ENCODE measurements at regions not wholly inside any gene's neighbourhood (a gene's known extent, or its start where the extent isn't known, plus 50 kb on each side); places are given as distances from the start of the nearest gene placed in this dataset.
"Not testable (repeated sequence)": the region's sequence is repeated elsewhere in the genome, so short reads cannot be mapped to it uniquely, and the experiment has no call there.

GRCh38 chrX:42290608-42291007 lies 367.3 kb upstream of the CASK start:
- no peak for DNase-seq (ENCODE audit: low read depth)
- TF ChIP-seq CTCF (IDR thresholded peaks at IDR 0.05; ENCODE audit: control insufficient read depth, insufficient read depth, low read depth, low read length, missing control alignments), result peak; percentile 34
- no peak overlapping the region for H3K4me3 ChIP-seq (ENCODE audit: control insufficient read depth, low read depth, low read length)

- no peak for TF ChIP-seq CTCF (IDR thresholded peaks at IDR 0.05; ENCODE audit: control insufficient read depth, insufficient read depth, low read depth, low read length, missing control alignments)
- no peak overlapping the region for H3K4me3 ChIP-seq (ENCODE audit: control insufficient read depth, low read depth, low read length)
- no peak for DNase-seq (ENCODE audit: low read depth)
Observed at GRCh38 chrX:42289492-42290385, 366.4 kb upstream of the CASK start.

GRCh38 chrX:42285681-42286080 lies 362.3 kb upstream of the CASK start:
- DNase-seq (ENCODE audit: low read depth), result not testable (repeated sequence)

GRCh38 chrX:42276982-42277690 lies 353.8 kb upstream of the CASK start:
- TF ChIP-seq CTCF (IDR thresholded peaks at IDR 0.05; ENCODE audit: control insufficient read depth, insufficient read depth, low read depth, low read length, missing control alignments), result no peak
- DNase-seq (ENCODE audit: low read depth), result no peak
- H3K4me3 ChIP-seq (ENCODE audit: control insufficient read depth, low read depth, low read length), result no peak overlapping the region

More at GRCh38 chrX:42285681-42286080, 362.3 kb upstream of the CASK start:
- H3K4me3 ChIP-seq (ENCODE audit: control insufficient read depth, low read depth, low read length), result not testable (repeated sequence)

GRCh38 chrX:42274151-42274550 lies 350.8 kb upstream of the CASK start:
- no peak for DNase-seq (ENCODE audit: low read depth)
- no peak for TF ChIP-seq CTCF (IDR thresholded peaks at IDR 0.05; ENCODE audit: control insufficient read depth, insufficient read depth, low read depth, low read length, missing control alignments)
- H3K4me3 ChIP-seq (ENCODE audit: control insufficient read depth, low read depth, low read length), result no peak overlapping the region

- DNase-seq (ENCODE audit: low read depth), result no peak
- no peak for TF ChIP-seq CTCF (IDR thresholded peaks at IDR 0.05; ENCODE audit: control insufficient read depth, insufficient read depth, low read depth, low read length, missing control alignments)
- H3K4me3 ChIP-seq (ENCODE audit: control insufficient read depth, low read depth, low read length), result no peak overlapping the region
Observed at GRCh38 chrX:42273387-42273786, 350.0 kb upstream of the CASK start.

- H3K4me3 ChIP-seq (ENCODE audit: control insufficient read depth, low read depth, low read length), result no peak overlapping the region
- DNase-seq (ENCODE audit: low read depth), result peak; percentile 21
- no peak for TF ChIP-seq CTCF (IDR thresholded peaks at IDR 0.05; ENCODE audit: control insufficient read depth, insufficient read depth, low read depth, low read length, missing control alignments)
Observed at GRCh38 chrX:42269186-42269585, 345.8 kb upstream of the CASK start.

Data from AG09309 (cell line).